Esophagus mucosa (tissue), 1 donor: ENCODE measurements at regions not wholly inside any gene's neighbourhood (a gene's known extent, or its start where the extent isn't known, plus 50 kb on each side); places are given as distances from the start of the nearest gene placed in this dataset.

Experiments used
- ATAC-seq: fragments of 200-7000 bp; cut with Tn5 transposase; one replicate; pipeline ENCODE4 v1.9.1; 2020
- donor health status: DM: yes; HTN: yes; CAD: no.

- ATAC-seq, result no peak
Measured at GRCh38 chr16:86808863-86809444, 230.6 kb downstream of the FOXL1 start.

- no peak for ATAC-seq
Measured at GRCh38 chr16:86809458-86809955, 231.2 kb downstream of the FOXL1 start.

GRCh38 chr16:86810062-86810461 lies 231.7 kb downstream of the FOXL1 start:
- no peak for ATAC-seq

- ATAC-seq, result no peak
Measured at GRCh38 chr16:86812363-86812970, 234.1 kb downstream of the FOXL1 start.

GRCh38 chr16:86814256-86814655 lies 235.9 kb downstream of the FOXL1 start:
- ATAC-seq, result no peak

- no peak for ATAC-seq
Measured at GRCh38 chr16:86816930-86817625, 238.7 kb downstream of the FOXL1 start.

- no peak for ATAC-seq
Measured at GRCh38 chr16:86818671-86819532, 240.6 kb downstream of the FOXL1 start.

- ATAC-seq, result no peak
Measured at GRCh38 chr16:86819533-86819892, 241.2 kb downstream of the FOXL1 start.

GRCh38 chr16:86821895-86822294 lies 243.5 kb downstream of the FOXL1 start:
- ATAC-seq, result no peak

GRCh38 chr16:86823125-86823524 lies 244.8 kb downstream of the FOXL1 start:
- ATAC-seq, result no peak

- peak; percentile 58 for ATAC-seq
Measured at GRCh38 chr16:86823888-86824671, 245.7 kb downstream of the FOXL1 start.

GRCh38 chr16:86824751-86825296 lies 246.5 kb downstream of the FOXL1 start:
- peak; percentile 10 for ATAC-seq

- no peak for ATAC-seq
Measured at GRCh38 chr16:86825631-86826030, 247.3 kb downstream of the FOXL1 start.

- no peak for ATAC-seq
Measured at GRCh38 chr16:86826941-86827340, 248.6 kb downstream of the FOXL1 start.

- no peak for ATAC-seq
Measured at GRCh38 chr16:86827521-86827920, 249.2 kb downstream of the FOXL1 start.

- no peak for ATAC-seq
Measured at GRCh38 chr16:86828202-86828601, 249.9 kb downstream of the FOXL1 start.

- ATAC-seq, result no peak
Measured at GRCh38 chr16:86828653-86829052, 250.3 kb downstream of the FOXL1 start.

GRCh38 chr16:86831366-86831765 lies 253.0 kb downstream of the FOXL1 start:
- no peak for ATAC-seq

GRCh38 chr16:86833136-86833535 lies 254.8 kb downstream of the FOXL1 start:
- no peak for ATAC-seq

- peak; percentile 15 for ATAC-seq
Measured at GRCh38 chr16:86834451-86835035, 256.2 kb downstream of the FOXL1 start.

GRCh38 chr16:86835982-86836381 lies 257.6 kb downstream of the FOXL1 start:
- no peak for ATAC-seq
